Transverse colon (tissue), 4 donors: ENCODE measurements at regions not wholly inside any gene's neighbourhood (a gene's known extent, or its start where the extent isn't known, plus 50 kb on each side); places are given as distances from the start of the nearest gene placed in this dataset.

Experiments used
- DNase-seq: peaks from one replicate; pipeline ENCODE4 v3.0.0-alpha.2; 2019
- H3K27ac ChIP-seq, 4 donors: fragments of 200-600 bp; sonication (generic); 2 replicates each; pipeline ENCODE4 v1.5.1; 2016 to 2018; ENCODE audit warnings: inconsistent platforms in 4 of 4
- H3K27me3 ChIP-seq: fragments of 200-600 bp; sonication (generic); 2 replicates; pipeline ENCODE4 v1.5.1; 2017; ENCODE audit warnings: inconsistent platforms
- H3K36me3 ChIP-seq, 4 donors: fragments of 200-600 bp; sonication (generic); 2 replicates each; pipeline ENCODE4 v1.5.1; 2017 to 2019; ENCODE audit warnings: inconsistent platforms in 4 of 4
- H3K4me1 ChIP-seq, 4 donors: fragments of 200-600 bp; sonication (generic); 2 replicates each; pipeline ENCODE4 v1.5.1; 2017 to 2020; ENCODE audit warnings: inconsistent platforms in 4 of 4
- H3K4me3 ChIP-seq, 4 donors: fragments of 200-600 bp; sonication (generic); 1 replicate in 1 of 4; 2 replicates in 3 of 4; pipeline versions ENCODE4 v1.5.1 to v1.6.1; 2017 to 2019; ENCODE audit warnings: inconsistent platforms in 4 of 4
- H3K9me3 ChIP-seq, 2 donors: fragments of 200-600 bp; sonication (generic); 2 replicates each; pipeline ENCODE4 v1.5.1; 2017 to 2019; ENCODE audit warnings: inconsistent platforms in 2 of 2
- CTCF ChIP-seq, 5 experiments: fragments of 200-600 bp in 3 of 5; fragments of 450-650 bp in 2 of 5; sonication (generic) in 3 of 5; IDR thresholded peaks; 1 replicate in 2 of 5; 2 replicates in 3 of 5; pipeline ENCODE4 v1.5.1; 2016 to 2017; ENCODE audit warnings: antibody characterized with exemption in 5 of 5, inconsistent platforms in 3 of 5, mild to moderate bottlenecking in 2 of 5, moderate library complexity in 1 of 5
- EP300 ChIP-seq: sonication (generic); formaldehyde crosslinking; IDR thresholded peaks from one replicate; pipeline ENCODE4 v1.6.1; 2017; ENCODE audit warnings: antibody characterized with exemption, low read depth
- POLR2A ChIP-seq: fragments of 450-650 bp; IDR thresholded peaks from one replicate; pipeline ENCODE4 v1.6.1; 2016; ENCODE audit warnings: antibody characterized with exemption, mild to moderate bottlenecking, moderate library complexity
- POLR2AphosphoS5 ChIP-seq, 3 donors: sonication (generic); formaldehyde crosslinking; IDR thresholded peaks; one replicate each; pipeline ENCODE4 v1.6.1; 2016; ENCODE audit warnings: antibody characterized with exemption in 3 of 3
- WGBS, 2 donors: methylation state at CpG; one replicate each; pipeline ENCODE4 v1.1.5; 2018; ENCODE audit warnings: low coverage in 1 of 2; 5-methylcytosine and 5-hydroxymethylcytosine counted together
- in situ Hi-C, 4 donors: fragments of 200-750 bp; cut with MboI; loops; one replicate each; pipeline versions ENCODE4 v1.15.0 to v1.15.1; 2017; ENCODE audit warnings: low sequenced_read_pairs in 3 of 4, low pct_ligation_motif_present in 1 of 4, low pct_unique_long_range_greater_than_20kb in 1 of 4
- intact Hi-C: fragments of 100-400 bp; cut with DNase I; formaldehyde crosslinking; loops from one replicate; pipeline ENCODE4 v1.15.1; 2023; ENCODE audit warnings: low total_unique reads

DNA sequence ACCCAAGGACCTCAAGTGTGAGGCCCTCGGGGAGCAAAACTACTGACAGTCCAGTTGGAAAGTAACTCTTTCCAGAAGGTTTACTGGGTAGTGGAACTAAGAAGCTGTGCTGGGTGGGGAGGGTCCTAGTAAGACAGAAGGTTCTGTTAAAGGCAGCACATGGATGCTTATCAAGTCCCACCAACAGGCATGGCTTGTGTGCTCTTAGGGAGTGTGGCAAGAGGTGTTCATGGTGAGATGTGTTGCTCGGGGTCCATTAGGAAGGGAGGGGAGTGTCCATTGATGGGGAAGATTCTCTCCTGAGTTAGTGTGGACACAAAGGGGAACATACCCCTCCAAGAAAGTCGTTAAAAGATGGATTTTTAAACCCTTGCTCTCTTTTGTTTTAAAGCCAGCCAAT, 120.6 kb downstream of the LY86 start:
- Histone ChIP-seq H3K4me1 (peaks cover 10 to 33% (median 21%) of the 10 kb centered on the region in 4 donors), H3K36me3 (no peaks in the 10 kb centered on the region), H3K27me3 (no peaks in the 10 kb centered on the region), H3K4me3 (no peak overlapping the region), H3K9me3 (no peaks in the 10 kb centered on the region), H3K27ac (no peak overlapping the region)
- no peak for TF ChIP-seq CTCF (IDR thresholded peaks at IDR 0.05)
- no peak for TF ChIP-seq EP300
- TF ChIP-seq POLR2AphosphoS5 (IDR thresholded peaks at IDR 0.05): no peak
- TF ChIP-seq POLR2A: no peak
- intact Hi-C loops: no loop called here
- WGBS, 2 donors: 84 to 88% methylated on average over 2 to 3 of the region's 3 CpGs
- in situ Hi-C loops: loop anchor here in 1 of 4 donors (25.0 kb wide), 1 partner anchor 528 kb away; no protein-coding TSS in a partner anchor
- DNase-seq: no peak

GRCh38 chr6:6711031-6711785, 122.7 kb downstream of the LY86 start:
- TF ChIP-seq POLR2AphosphoS5 (IDR thresholded peaks at IDR 0.05) (no peak), POLR2A (no peak), EP300 (no peak), CTCF (IDR thresholded peaks at IDR 0.05) (no peak)
- 50 to 81% methylated on average over 2 to 7 of the region's 7 CpGs for WGBS, 2 donors
- in situ Hi-C loops (loop anchor here in 1 of 4 donors (25.0 kb wide), 1 partner anchor 526 kb away; no protein-coding TSS in a partner anchor), intact Hi-C loops (no loop called here)
- H3K9me3 ChIP-seq: no peaks in the 10 kb centered on the region
- H3K27ac ChIP-seq: peak overlapping the region in 3 of 4 donors; percentile 76 to 83 (median 80)
- no peaks in the 10 kb centered on the region for H3K36me3 ChIP-seq
- H3K4me1 ChIP-seq: peaks cover 10 to 32% (median 22%) of the 10 kb centered on the region in 4 donors
- no peak for DNase-seq
- H3K27me3 ChIP-seq: no peaks in the 10 kb centered on the region
- no peak overlapping the region for H3K4me3 ChIP-seq

- Histone ChIP-seq H3K4me1 (peaks cover 10 to 32% (median 22%) of the 10 kb centered on the region in 4 donors), H3K4me3 (no peak overlapping the region), H3K36me3 (no peaks in the 10 kb centered on the region), H3K9me3 (no peaks in the 10 kb centered on the region), H3K27me3 (no peaks in the 10 kb centered on the region), H3K27ac (peak overlapping the region; percentile 66 to 83 (median 78))
- intact Hi-C loops (no loop called here), in situ Hi-C loops (loop anchor here in 1 of 4 donors (25.0 kb wide), 1 partner anchor 525 kb away; no protein-coding TSS in a partner anchor)
- 61 to 72% methylated on average over 3 to 7 of the region's 7 CpGs for WGBS, 2 donors
- no peak for DNase-seq
- TF ChIP-seq CTCF (IDR thresholded peaks at IDR 0.05): no peak
- TF ChIP-seq POLR2A: no peak
- TF ChIP-seq POLR2AphosphoS5 (IDR thresholded peaks at IDR 0.05): no peak
- no peak for TF ChIP-seq EP300
These were observed 123.4 kb downstream of the LY86 start for GRCh38 chr6:6711832-6712448.
